ENCODE measurements at regions not wholly inside any gene's neighbourhood (a gene's known extent, or its start where the extent isn't known, plus 50 kb on each side); places are given as distances from the start of the nearest gene placed in this dataset.

DNA sequence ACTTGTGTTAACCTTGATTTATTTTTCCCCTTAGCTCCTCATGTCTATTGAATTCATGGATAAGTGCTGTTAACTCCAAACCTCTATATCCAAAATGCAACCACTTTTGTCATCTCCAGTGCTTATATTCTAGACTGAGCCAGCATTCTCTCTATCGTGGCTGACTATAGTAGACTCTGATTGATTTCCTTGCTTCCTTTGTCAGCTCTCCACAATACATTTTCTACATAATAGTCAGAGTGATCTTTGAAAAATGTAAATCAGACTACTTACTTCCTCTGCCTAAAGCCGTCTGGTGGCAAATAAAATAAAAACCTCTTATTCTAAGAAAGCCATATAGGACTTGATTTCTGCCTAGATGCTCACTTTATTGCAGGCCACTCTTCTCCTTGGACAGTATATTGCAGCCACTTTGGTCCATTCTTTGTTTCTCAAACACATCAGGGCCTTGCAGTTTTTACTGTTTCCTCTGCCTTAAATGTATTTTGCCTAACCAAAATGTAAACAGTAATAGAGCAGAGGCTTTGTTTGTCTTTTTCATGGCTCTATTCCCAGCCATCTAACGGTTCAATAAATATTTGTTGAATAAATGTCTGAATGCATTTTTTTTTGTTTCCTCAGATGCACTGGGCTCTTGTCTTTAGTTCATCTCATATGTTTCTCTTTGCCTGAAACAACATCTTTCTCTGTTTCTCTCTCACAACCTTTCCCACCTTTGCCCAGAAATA lies 243.6 kb upstream of the CSNK1A1L start:
- Histone ChIP-seq H3K4me1 (ENCODE audit: insufficient read depth, low read length) (no peaks in the 10 kb centered on the region), H3K27me3 (ENCODE audit: insufficient read depth, low read length) (no peaks in the 10 kb centered on the region), H3K4me3 (ENCODE audit: low read length in 2 of 2) (no peak overlapping the region), H3K27ac (ENCODE audit: low read depth, low read length) (no peak overlapping the region), H3K9me3 (ENCODE audit: control insufficient read depth in 1 of 2, low read length in 2 of 2) (no peaks in the 10 kb centered on the region), H3K36me3 (ENCODE audit: insufficient read depth, low read length) (no peaks in the 10 kb centered on the region)
- CTCF ChIA-PET (ENCODE audit: partially characterized antibody): no interaction called here
- POLR2A ChIA-PET (ENCODE audit: partially characterized antibody): no interaction called here
- H3K27ac Mint-ChIP-seq: no peak overlapping the region
- H3K4me3 Mint-ChIP-seq: no peak overlapping the region
- no peaks in the 10 kb centered on the region for H3K36me3 Mint-ChIP-seq
- H3K27me3 Mint-ChIP-seq: no peaks in the 10 kb centered on the region
- no peaks in the 10 kb centered on the region for H3K4me1 Mint-ChIP-seq
- DNase-seq: no peak
- intact Hi-C loops (cut with micrococcal nuclease): no loop called here
- H3K9me3 Mint-ChIP-seq: peaks cover 0 to 2% (median 0%) of the 10 kb centered on the region in 8 donors

DNA sequence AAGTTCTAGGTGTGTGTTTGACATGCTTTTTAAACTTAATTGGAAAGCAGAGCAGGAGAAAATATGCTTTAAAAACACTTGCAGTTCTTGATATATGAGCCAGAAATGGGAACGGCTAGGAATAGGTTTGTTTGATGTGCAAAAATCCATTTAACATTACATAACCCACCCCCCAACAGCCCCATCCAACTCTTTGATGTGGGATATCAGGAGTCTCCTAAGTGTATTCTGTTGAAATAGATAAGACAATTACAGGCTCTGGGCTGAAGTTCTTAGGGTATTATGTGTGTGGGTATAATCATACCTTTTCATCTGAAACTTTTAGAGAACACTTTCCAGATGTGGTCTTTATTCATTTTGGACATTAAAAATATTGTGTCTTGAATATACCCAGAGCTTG lies 240.4 kb upstream of the CSNK1A1L start:
- Mint-ChIP-seq H3K27ac (no peak overlapping the region), H3K27me3 (no peaks in the 10 kb centered on the region), H3K9me3 (peaks cover 0 to 3% (median 0%) of the 10 kb centered on the region in 8 donors), H3K4me1 (no peaks in the 10 kb centered on the region), H3K36me3 (no peaks in the 10 kb centered on the region), H3K4me3 (no peak overlapping the region)
- no peak for DNase-seq
- Histone ChIP-seq H3K36me3 (ENCODE audit: insufficient read depth, low read length) (no peaks in the 10 kb centered on the region), H3K4me3 (ENCODE audit: low read length in 2 of 2) (no peak overlapping the region), H3K9me3 (ENCODE audit: control insufficient read depth in 1 of 2, low read length in 2 of 2) (no peaks in the 10 kb centered on the region), H3K27ac (ENCODE audit: low read depth, low read length) (no peak overlapping the region), H3K4me1 (ENCODE audit: insufficient read depth, low read length) (no peaks in the 10 kb centered on the region), H3K27me3 (ENCODE audit: insufficient read depth, low read length) (no peaks in the 10 kb centered on the region)
- ChIA-PET POLR2A (ENCODE audit: partially characterized antibody) (no interaction called here), CTCF (ENCODE audit: partially characterized antibody) (no interaction called here)
- intact Hi-C loops (cut with micrococcal nuclease): no loop called here

DNA sequence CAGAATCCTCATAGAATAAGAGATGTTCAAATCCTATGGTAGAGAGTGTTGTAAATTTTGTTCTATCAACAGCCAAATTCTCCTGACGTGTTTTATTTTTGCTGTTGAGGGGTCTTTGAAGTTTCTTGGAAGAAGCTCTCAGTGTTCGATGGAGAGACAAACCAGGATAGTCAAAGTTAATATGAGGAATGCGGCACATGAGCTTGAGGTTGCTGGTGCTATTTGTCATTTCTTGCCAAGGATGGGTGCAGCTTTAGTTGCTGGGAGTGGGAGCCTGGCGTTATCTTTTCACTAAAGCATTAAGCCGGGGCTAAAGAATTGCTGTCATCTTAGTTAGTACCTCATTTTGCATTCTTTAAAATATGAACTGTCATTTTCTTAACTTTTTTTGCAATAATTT lies 239.9 kb upstream of the CSNK1A1L start:
- peaks cover 0 to 3% (median 0%) of the 10 kb centered on the region in 8 donors for H3K9me3 Mint-ChIP-seq
- CTCF ChIA-PET (ENCODE audit: partially characterized antibody): no interaction called here
- intact Hi-C loops (cut with micrococcal nuclease): no loop called here
- Histone ChIP-seq H3K27me3 (ENCODE audit: insufficient read depth, low read length) (no peaks in the 10 kb centered on the region), H3K27ac (ENCODE audit: low read depth, low read length) (no peak overlapping the region), H3K4me3 (ENCODE audit: low read length in 2 of 2) (no peak overlapping the region), H3K4me1 (ENCODE audit: insufficient read depth, low read length) (no peaks in the 10 kb centered on the region), H3K36me3 (ENCODE audit: insufficient read depth, low read length) (no peaks in the 10 kb centered on the region), H3K9me3 (ENCODE audit: control insufficient read depth in 1 of 2, low read length in 2 of 2) (no peaks in the 10 kb centered on the region)
- DNase-seq: no peak
- no peak overlapping the region for H3K4me3 Mint-ChIP-seq
- H3K27me3 Mint-ChIP-seq: no peaks in the 10 kb centered on the region
- POLR2A ChIA-PET (ENCODE audit: partially characterized antibody): no interaction called here
- no peaks in the 10 kb centered on the region for H3K36me3 Mint-ChIP-seq
- H3K4me1 Mint-ChIP-seq: no peaks in the 10 kb centered on the region
- H3K27ac Mint-ChIP-seq: no peak overlapping the region

DNA sequence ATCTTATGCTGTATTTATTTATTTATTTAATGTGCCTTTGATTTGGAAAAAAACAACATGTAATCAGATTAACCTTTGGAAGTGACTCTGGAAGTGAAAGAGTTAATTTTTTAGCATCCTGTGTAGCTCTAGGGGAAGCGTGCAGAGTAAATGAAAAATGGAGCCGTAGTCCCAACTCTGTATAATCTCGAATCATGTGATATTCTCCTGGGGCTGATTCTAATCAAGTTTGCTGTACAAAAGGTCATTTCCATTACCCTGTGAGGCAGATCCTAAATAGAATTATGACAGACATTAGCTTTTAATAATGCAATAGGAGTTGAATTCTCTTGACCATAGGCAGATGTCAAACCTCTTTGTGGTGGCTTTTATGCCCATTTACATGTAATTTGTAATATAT lies 238.6 kb upstream of the CSNK1A1L start:
- POLR2A ChIA-PET (ENCODE audit: partially characterized antibody): no interaction called here
- CTCF ChIA-PET (ENCODE audit: partially characterized antibody): interaction anchor here (1.6 kb wide), 1 partner anchor 15 kb away, joined by 3 read pairs; no protein-coding TSS in a partner anchor
- H3K36me3 Mint-ChIP-seq: no peaks in the 10 kb centered on the region

DNA sequence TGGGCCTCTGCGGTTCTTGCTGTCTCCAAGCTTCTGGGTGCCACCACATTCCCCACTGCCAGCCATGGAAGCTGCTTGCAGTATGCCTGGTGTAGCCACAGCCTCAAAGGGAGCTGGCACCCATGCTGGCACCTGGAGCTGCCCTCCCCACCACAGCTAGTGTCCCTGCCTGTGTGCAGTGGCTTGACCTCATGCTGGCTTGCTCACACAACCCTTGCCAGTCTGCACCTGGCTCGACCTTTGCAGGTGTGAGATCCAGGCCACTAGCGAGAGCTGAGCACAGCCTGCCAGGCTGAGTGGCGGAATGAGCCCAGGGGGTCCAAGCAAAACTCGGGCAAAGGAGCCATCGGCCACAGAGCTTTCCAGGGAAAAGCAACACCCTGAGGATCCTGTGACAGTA lies 236.7 kb upstream of the CSNK1A1L start:
- Mint-ChIP-seq H3K27ac (no peak overlapping the region), H3K9me3 (peaks cover 0 to 3% (median 0%) of the 10 kb centered on the region in 8 donors), H3K4me3 (no peak overlapping the region), H3K27me3 (no peaks in the 10 kb centered on the region), H3K4me1 (no peaks in the 10 kb centered on the region), H3K36me3 (no peaks in the 10 kb centered on the region)
- peak in 1 of 5 donors; percentile 35 for DNase-seq
- Histone ChIP-seq H3K27me3 (ENCODE audit: insufficient read depth, low read length) (no peaks in the 10 kb centered on the region), H3K36me3 (ENCODE audit: insufficient read depth, low read length) (no peaks in the 10 kb centered on the region), H3K9me3 (ENCODE audit: control insufficient read depth in 1 of 2, low read length in 2 of 2) (no peaks in the 10 kb centered on the region), H3K4me3 (ENCODE audit: low read length in 2 of 2) (no peak overlapping the region), H3K4me1 (ENCODE audit: insufficient read depth, low read length) (no peaks in the 10 kb centered on the region), H3K27ac (ENCODE audit: low read depth, low read length) (no peak overlapping the region)
- ChIA-PET POLR2A (ENCODE audit: partially characterized antibody) (no interaction called here), CTCF (ENCODE audit: partially characterized antibody) (interaction anchor here (1.4 to 1.6 kb wide), 2 partner anchors 13 to 26 kb away, joined by 3 read pairs; no protein-coding TSS in a partner anchor)
- intact Hi-C loops (cut with micrococcal nuclease): no loop called here

More for the DNA sequence above, 238.6 kb upstream of the CSNK1A1L start:
- H3K4me3 ChIP-seq (ENCODE audit: low read length in 2 of 2): no peak overlapping the region
- H3K27ac ChIP-seq (ENCODE audit: low read depth, low read length): no peak overlapping the region
- Mint-ChIP-seq H3K27me3 (no peaks in the 10 kb centered on the region), H3K4me1 (no peaks in the 10 kb centered on the region), H3K27ac (no peak overlapping the region), H3K4me3 (no peak overlapping the region), H3K9me3 (peaks cover 0 to 3% (median 0%) of the 10 kb centered on the region in 8 donors)
- no peaks in the 10 kb centered on the region for H3K9me3 ChIP-seq (ENCODE audit: control insufficient read depth in 1 of 2, low read length in 2 of 2)
- no peak for DNase-seq
- no peaks in the 10 kb centered on the region for H3K27me3 ChIP-seq (ENCODE audit: insufficient read depth, low read length)
- intact Hi-C loops (cut with micrococcal nuclease): no loop called here
- H3K4me1 ChIP-seq (ENCODE audit: insufficient read depth, low read length): no peaks in the 10 kb centered on the region
- H3K36me3 ChIP-seq (ENCODE audit: insufficient read depth, low read length): no peaks in the 10 kb centered on the region

DNA sequence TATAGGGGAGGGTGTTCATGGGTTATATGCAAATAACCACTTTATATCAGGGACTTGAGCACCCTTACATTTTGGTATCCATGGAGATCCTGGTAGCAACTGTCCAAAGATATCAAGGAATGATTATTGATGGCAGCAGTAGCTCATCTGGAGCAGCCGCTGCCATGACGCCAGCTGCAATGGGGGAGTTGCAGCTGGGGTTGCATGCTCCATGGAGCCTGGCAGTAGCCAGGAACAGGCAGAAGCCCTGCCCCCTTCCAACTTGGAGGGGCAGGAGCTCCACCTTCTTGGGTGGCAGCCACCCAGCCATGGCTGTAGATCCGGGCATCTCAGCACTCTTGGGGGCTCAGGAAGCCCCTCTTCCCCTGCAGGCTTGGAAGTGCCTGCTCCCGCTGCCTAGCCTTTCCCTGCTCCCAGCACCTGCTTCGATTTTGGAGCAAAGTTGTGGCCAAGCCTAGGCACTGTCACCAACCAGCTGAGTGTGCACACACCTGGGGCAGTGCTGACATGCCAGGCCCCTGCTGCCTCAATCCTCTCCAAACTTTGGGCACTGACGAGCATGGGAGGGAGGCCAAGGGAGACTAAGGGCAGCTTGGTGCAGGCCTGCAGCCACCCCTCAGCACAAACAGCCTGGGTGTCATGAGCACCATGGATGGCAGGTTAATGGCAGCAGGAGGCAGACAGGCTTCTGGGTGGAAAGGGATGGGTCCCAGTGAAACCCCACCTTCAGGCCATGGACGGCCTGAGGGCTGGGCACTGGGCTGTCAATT lies 235.6 kb upstream of the CSNK1A1L start:
- no peak overlapping the region for H3K27ac ChIP-seq (ENCODE audit: low read depth, low read length)
- no peaks in the 10 kb centered on the region for H3K36me3 Mint-ChIP-seq
- H3K27ac Mint-ChIP-seq: no peak overlapping the region
- no peaks in the 10 kb centered on the region for H3K4me1 Mint-ChIP-seq
- intact Hi-C loops (cut with micrococcal nuclease): no loop called here
- H3K4me1 ChIP-seq (ENCODE audit: insufficient read depth, low read length): no peaks in the 10 kb centered on the region
- ChIA-PET POLR2A (ENCODE audit: partially characterized antibody) (no interaction called here), CTCF (ENCODE audit: partially characterized antibody) (interaction anchor here (1.4 kb wide), 1 partner anchor 25 kb away, joined by 3 read pairs; no protein-coding TSS in a partner anchor)
- no peak for DNase-seq
- H3K27me3 ChIP-seq (ENCODE audit: insufficient read depth, low read length): no peaks in the 10 kb centered on the region
- no peak overlapping the region for H3K4me3 Mint-ChIP-seq
- H3K36me3 ChIP-seq (ENCODE audit: insufficient read depth, low read length): no peaks in the 10 kb centered on the region
- H3K9me3 Mint-ChIP-seq: peaks cover 0 to 3% (median 0%) of the 10 kb centered on the region in 8 donors
- H3K9me3 ChIP-seq (ENCODE audit: control insufficient read depth in 1 of 2, low read length in 2 of 2): no peaks in the 10 kb centered on the region
- no peak overlapping the region for H3K4me3 ChIP-seq (ENCODE audit: low read length in 2 of 2)
- no peaks in the 10 kb centered on the region for H3K27me3 Mint-ChIP-seq

DNA sequence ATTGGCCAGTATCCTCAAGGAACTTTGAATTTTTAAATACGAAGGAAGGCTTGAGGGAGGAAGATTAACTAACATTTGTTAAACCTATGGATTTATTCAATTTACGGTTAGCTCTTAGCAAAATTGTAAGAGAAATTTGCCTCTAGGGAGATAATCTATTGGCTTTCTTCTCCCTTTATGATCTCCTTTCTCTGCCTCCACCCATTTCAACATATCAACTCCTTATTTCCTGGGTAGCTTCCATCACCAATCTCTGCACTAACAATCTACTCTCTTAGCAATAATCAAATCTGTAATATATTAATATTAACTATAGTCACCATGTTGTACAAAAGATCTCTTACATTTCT lies 233.9 kb upstream of the CSNK1A1L start:
- ChIA-PET POLR2A (ENCODE audit: partially characterized antibody) (no interaction called here), CTCF (ENCODE audit: partially characterized antibody) (no interaction called here)
- Mint-ChIP-seq H3K4me3 (no peak overlapping the region), H3K36me3 (no peaks in the 10 kb centered on the region), H3K27me3 (no peaks in the 10 kb centered on the region), H3K27ac (no peak overlapping the region), H3K9me3 (peaks cover 0 to 3% (median 0%) of the 10 kb centered on the region in 8 donors), H3K4me1 (no peaks in the 10 kb centered on the region)
- Histone ChIP-seq H3K36me3 (ENCODE audit: insufficient read depth, low read length) (no peaks in the 10 kb centered on the region), H3K4me1 (ENCODE audit: insufficient read depth, low read length) (no peaks in the 10 kb centered on the region), H3K9me3 (ENCODE audit: control insufficient read depth in 1 of 2, low read length in 2 of 2) (no peaks in the 10 kb centered on the region), H3K27ac (ENCODE audit: low read depth, low read length) (no peak overlapping the region), H3K4me3 (ENCODE audit: low read length in 2 of 2) (no peak overlapping the region), H3K27me3 (ENCODE audit: insufficient read depth, low read length) (no peaks in the 10 kb centered on the region)
- intact Hi-C loops (cut with micrococcal nuclease): no loop called here
- no peak for DNase-seq

All from CD4-positive, alpha-beta memory T cell (primary cell).